CD4-positive, alpha-beta T cell (primary cell): ENCODE measurements at regions not wholly inside any gene's neighbourhood (a gene's known extent, or its start where the extent isn't known, plus 50 kb on each side); places are given as distances from the start of the nearest gene placed in this dataset.
"Not testable (repeated sequence)": the region's sequence is repeated elsewhere in the genome, so short reads cannot be mapped to it uniquely, and the experiment has no call there.

Source experiments
- ATAC-seq: fragments of 200-7000 bp; cut with Tn5 transposase; one replicate; pipeline ENCODE4 v1.10.0; 2022; ENCODE audit warnings: mild to moderate bottlenecking; ENCODE audit not compliant: poor library complexity
- CTCF ChIA-PET: fragments of 350-600 bp; sonication (Branson Sonifier 250); formaldehyde crosslinking; loops from one replicate; lab custom pipeline; 2021; ENCODE audit warnings: antibody characterized with exemption, inconsistent platforms; lab: Charles Lee
- POLR2A ChIA-PET: fragments of 350-600 bp; sonication (Branson Sonifier 250); formaldehyde crosslinking; loops from one replicate; lab custom pipeline; 2021; ENCODE audit warnings: antibody characterized with exemption, inconsistent platforms; lab: Charles Lee
- DNase-seq, 14 experiments: peaks; one replicate each; pipeline ENCODE4 v3.0.0-alpha.2; 2013 to 2020; ENCODE audit warnings: mixed read lengths in 2 of 14
- H3K27ac ChIP-seq, 2 donors: one replicate each; pipeline versions ENCODE4 v1.5.1 to v1.7.0; 2013; ENCODE audit warnings: low read length in 2 of 2, low read depth in 1 of 2, mild to moderate bottlenecking in 1 of 2
- H3K27me3 ChIP-seq, 2 experiments: 1 replicate in 1 of 2; 2 replicates in 1 of 2; pipeline versions ENCODE4 v1.6.1 to v1.7.0; 2013; ENCODE audit warnings: low read length in 2 of 2, control low read depth in 1 of 2, mild to moderate bottlenecking in 1 of 2, moderate library complexity in 1 of 2; ENCODE audit not compliant: insufficient read depth in 2 of 2, control insufficient read depth in 1 of 2
- H3K36me3 ChIP-seq: one replicate; pipeline ENCODE4 v1.6.1; 2013; ENCODE audit warnings: low read length, control low read depth; ENCODE audit not compliant: insufficient read depth
- H3K4me1 ChIP-seq: one replicate; pipeline ENCODE4 v1.6.1; 2013; ENCODE audit warnings: low read length, control low read depth; ENCODE audit not compliant: insufficient read depth
- H3K4me3 ChIP-seq: one replicate; pipeline ENCODE4 v1.5.1; 2013; ENCODE audit warnings: mild to moderate bottlenecking, low read length, moderate library complexity
- H3K9me3 ChIP-seq, 2 experiments: 1 replicate in 1 of 2; 2 replicates in 1 of 2; pipeline versions ENCODE4 v1.6.1 to v1.7.0; 2013; ENCODE audit warnings: low read length in 2 of 2, mild to moderate bottlenecking in 2 of 2, control low read depth in 1 of 2, moderate library complexity in 1 of 2; ENCODE audit not compliant: control insufficient read depth in 1 of 2, insufficient read depth in 1 of 2
- H3K27ac Mint-ChIP-seq: one replicate; pipeline ENCODE4 v1.8.0; 2020; ENCODE audit warnings: mixed read lengths
- H3K27me3 Mint-ChIP-seq: one replicate; pipeline ENCODE4 v1.8.0; 2021; ENCODE audit warnings: mixed read lengths
- H3K36me3 Mint-ChIP-seq: one replicate; pipeline ENCODE4 v1.8.0; 2021; ENCODE audit warnings: low read depth, mixed read lengths
- H3K4me1 Mint-ChIP-seq: one replicate; pipeline ENCODE4 v1.8.0; 2021; ENCODE audit warnings: low read depth, mixed read lengths
- H3K4me3 Mint-ChIP-seq: one replicate; pipeline ENCODE4 v1.8.0; 2020; ENCODE audit warnings: mild to moderate bottlenecking, mixed read lengths
- H3K9me3 Mint-ChIP-seq: one replicate; pipeline ENCODE4 v1.8.0; 2020; ENCODE audit warnings: mixed read lengths
- intact Hi-C, 2 experiments: fragments of 100-400 bp; cut with DNase I in 1 of 2; cut with micrococcal nuclease in 1 of 2; formaldehyde crosslinking; loops; one replicate each; pipeline versions ENCODE4 v1.15.1 to v1.9.0; 2023 to 2025; cut with DNase I, micrococcal nuclease
- TF ChIP-seq, protein P1 (sequence below): fragments of 200-600 bp; IDR thresholded peaks from one replicate; pipeline ENCODE4 v1.8.0; 2022; ENCODE audit warnings: antibody characterized with exemption, mild to moderate bottlenecking

DNA sequence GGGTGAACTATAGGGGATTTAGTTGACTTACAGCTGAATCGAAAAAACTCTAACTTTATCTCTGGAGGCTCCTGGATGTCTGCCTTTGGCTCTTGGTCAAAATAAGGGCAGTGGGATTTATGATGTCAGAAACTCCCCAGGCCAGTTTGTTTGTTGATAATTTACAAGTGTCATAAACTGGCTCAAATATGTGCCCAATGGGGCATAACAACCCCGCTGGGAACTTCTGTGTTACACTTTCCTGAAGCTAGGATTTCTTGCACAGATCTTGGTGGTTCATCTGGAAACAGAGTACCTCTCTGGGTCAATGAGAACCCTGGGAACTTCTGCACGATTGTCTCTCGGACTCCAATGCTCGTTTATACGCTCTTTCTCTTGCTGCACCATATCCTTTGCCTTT lies 58.7 kb upstream of the MUCL1 start:
- Histone ChIP-seq H3K4me3 (no peak overlapping the region), H3K4me1 (no peaks in the 10 kb centered on the region), H3K27me3 (no peaks in the 10 kb centered on the region), H3K27ac (no peak overlapping the region), H3K36me3 (no peaks in the 10 kb centered on the region), H3K9me3 (no peaks in the 10 kb centered on the region)
- POLR2A ChIA-PET: no interaction called here
- intact Hi-C loops: no loop called here
- no peak for ATAC-seq
- H3K36me3 Mint-ChIP-seq: no peaks in the 10 kb centered on the region
- H3K4me1 Mint-ChIP-seq: no peaks in the 10 kb centered on the region
- H3K27me3 Mint-ChIP-seq: peaks cover 11% of the 10 kb centered on the region
- no peaks in the 10 kb centered on the region for H3K9me3 Mint-ChIP-seq
- TF ChIP-seq, protein P1, sequence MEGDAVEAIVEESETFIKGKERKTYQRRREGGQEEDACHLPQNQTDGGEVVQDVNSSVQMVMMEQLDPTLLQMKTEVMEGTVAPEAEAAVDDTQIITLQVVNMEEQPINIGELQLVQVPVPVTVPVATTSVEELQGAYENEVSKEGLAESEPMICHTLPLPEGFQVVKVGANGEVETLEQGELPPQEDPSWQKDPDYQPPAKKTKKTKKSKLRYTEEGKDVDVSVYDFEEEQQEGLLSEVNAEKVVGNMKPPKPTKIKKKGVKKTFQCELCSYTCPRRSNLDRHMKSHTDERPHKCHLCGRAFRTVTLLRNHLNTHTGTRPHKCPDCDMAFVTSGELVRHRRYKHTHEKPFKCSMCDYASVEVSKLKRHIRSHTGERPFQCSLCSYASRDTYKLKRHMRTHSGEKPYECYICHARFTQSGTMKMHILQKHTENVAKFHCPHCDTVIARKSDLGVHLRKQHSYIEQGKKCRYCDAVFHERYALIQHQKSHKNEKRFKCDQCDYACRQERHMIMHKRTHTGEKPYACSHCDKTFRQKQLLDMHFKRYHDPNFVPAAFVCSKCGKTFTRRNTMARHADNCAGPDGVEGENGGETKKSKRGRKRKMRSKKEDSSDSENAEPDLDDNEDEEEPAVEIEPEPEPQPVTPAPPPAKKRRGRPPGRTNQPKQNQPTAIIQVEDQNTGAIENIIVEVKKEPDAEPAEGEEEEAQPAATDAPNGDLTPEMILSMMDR: no peak
- CTCF ChIA-PET: no interaction called here
- no peak overlapping the region for H3K27ac Mint-ChIP-seq
- no peak for DNase-seq
- H3K4me3 Mint-ChIP-seq: no peak overlapping the region

DNA sequence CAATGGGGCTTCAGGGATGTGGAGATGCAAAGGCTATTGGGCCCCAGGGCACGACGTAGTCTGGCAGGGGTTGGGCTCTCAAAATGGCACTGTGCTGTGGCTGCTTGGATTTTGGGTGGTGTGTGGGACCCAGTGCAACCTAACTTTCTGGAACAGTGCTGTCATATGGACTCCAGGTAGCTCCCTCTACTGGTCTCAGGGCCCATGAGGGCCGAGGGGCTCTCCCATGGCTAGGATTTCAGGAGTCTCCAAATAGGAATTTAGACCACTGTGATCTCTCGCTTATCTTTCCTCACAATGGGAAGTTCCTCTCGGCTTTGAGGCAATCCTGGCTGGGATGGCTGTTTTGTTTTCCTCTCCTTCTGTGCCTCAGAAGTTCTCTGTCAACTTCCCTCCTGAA lies 68.2 kb upstream of the MUCL1 start:
- peaks cover 10 to 17% of the 10 kb centered on the region in 2 experiments for H3K9me3 ChIP-seq
- ATAC-seq (no peak), DNase-seq (no peak)
- no peak overlapping the region for H3K4me3 ChIP-seq
- Mint-ChIP-seq H3K9me3 (peaks cover 21% of the 10 kb centered on the region), H3K36me3 (peaks cover 10% of the 10 kb centered on the region), H3K27me3 (peaks cover 13% of the 10 kb centered on the region), H3K4me1 (no peaks in the 10 kb centered on the region), H3K27ac (no peak overlapping the region), H3K4me3 (no peak overlapping the region)
- ChIA-PET CTCF (no interaction called here), POLR2A (no interaction called here)
- peaks cover 0 to 8% of the 10 kb centered on the region in 2 experiments for H3K27me3 ChIP-seq
- TF ChIP-seq, protein P1: no peak
- no peak overlapping the region for H3K27ac ChIP-seq
- no peaks in the 10 kb centered on the region for H3K36me3 ChIP-seq
- no peaks in the 10 kb centered on the region for H3K4me1 ChIP-seq
- intact Hi-C loops: no loop called here

DNA sequence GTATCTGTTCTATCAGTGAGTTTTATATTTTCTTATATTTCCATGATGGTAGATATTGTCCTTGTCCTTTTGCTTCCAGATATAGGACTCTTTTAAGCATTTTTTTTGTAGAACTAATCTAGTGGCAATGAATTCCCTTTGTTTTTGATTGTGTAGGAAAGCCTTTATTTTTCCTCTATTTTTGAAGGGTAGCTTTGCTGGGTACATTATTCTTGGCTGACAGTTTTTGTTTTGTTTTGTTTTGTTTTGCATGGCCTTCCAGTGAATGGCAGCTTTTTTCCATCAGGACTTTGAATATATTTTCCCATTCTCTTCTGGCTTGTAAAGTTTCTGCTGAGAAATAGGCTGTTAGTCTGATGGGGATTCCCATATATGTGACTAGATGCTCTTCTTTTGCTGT lies 70.2 kb upstream of the MUCL1 start:
- H3K36me3 Mint-ChIP-seq: peaks cover 10% of the 10 kb centered on the region
- intact Hi-C loops: no loop called here
- H3K27ac Mint-ChIP-seq: no peak overlapping the region
- H3K27me3 Mint-ChIP-seq: peaks cover 18% of the 10 kb centered on the region
- H3K4me1 Mint-ChIP-seq: peaks cover 4% of the 10 kb centered on the region
- POLR2A ChIA-PET: no interaction called here
- H3K4me3 Mint-ChIP-seq: no peak overlapping the region
- Histone ChIP-seq H3K27ac (no peak overlapping the region), H3K27me3 (peaks cover 0 to 8% of the 10 kb centered on the region in 2 experiments), H3K4me3 (no peak overlapping the region), H3K36me3 (no peaks in the 10 kb centered on the region), H3K9me3 (peaks cover 10 to 17% of the 10 kb centered on the region in 2 experiments), H3K4me1 (no peaks in the 10 kb centered on the region)
- TF ChIP-seq, protein P1: no peak
- no peak for ATAC-seq
- no peak for DNase-seq
- CTCF ChIA-PET: no interaction called here
- H3K9me3 Mint-ChIP-seq: peaks cover 21% of the 10 kb centered on the region

DNA sequence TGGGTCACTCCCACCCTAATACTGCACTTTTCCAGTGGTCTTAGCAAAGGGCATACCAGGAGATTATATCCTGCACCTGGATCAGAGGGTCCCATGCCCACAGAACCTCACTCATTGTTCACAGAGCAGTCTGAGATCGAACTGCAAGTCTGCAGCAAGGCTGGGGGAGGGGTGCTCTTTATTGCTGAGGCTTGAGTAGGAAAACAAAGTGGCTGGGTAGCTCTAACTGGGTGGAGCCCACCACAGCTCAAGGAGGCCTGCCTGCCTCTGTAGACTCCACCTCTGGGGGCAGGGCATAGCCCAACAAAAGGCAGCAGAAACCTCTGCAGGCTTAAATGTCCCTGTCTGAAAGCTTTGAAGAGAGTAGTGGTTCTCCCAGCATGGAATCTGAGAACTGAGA lies 77.3 kb upstream of the MUCL1 start:
- H3K9me3 ChIP-seq, H3K9me3 Mint-ChIP-seq, H3K27ac Mint-ChIP-seq, H3K36me3 ChIP-seq, H3K27ac ChIP-seq, H3K27me3 ChIP-seq, H3K4me1 ChIP-seq, H3K36me3 Mint-ChIP-seq, intact Hi-C loops, CTCF ChIA-PET, H3K4me3 ChIP-seq: not testable (repeated sequence)
- H3K4me3 Mint-ChIP-seq: peak overlapping the region; percentile 8
- POLR2A ChIA-PET: interaction anchor here (0.6 kb wide), 1 partner anchor 201 kb away, joined by 6 read pairs; no protein-coding TSS in a partner anchor
- H3K4me1 Mint-ChIP-seq: peaks cover 46% of the 10 kb centered on the region
- H3K27me3 Mint-ChIP-seq: peaks cover 32% of the 10 kb centered on the region
- DNase-seq (peak in 10 of 14 experiments; percentile 2 to 39 (median 14)), ATAC-seq (peak; percentile 52)
